Lung microvascular endothelial cell (primary cell): ENCODE measurements at regions not wholly inside any gene's neighbourhood (a gene's known extent, or its start where the extent isn't known, plus 50 kb on each side); places are given as distances from the start of the nearest gene placed in this dataset.

Experiments
- DNase-seq, 2 donors: peaks; one replicate each; pipeline versions ENCODE4 v3.0.0 to v3.0.0-alpha.2; 2010; ENCODE audit warnings: low read depth in 2 of 2

GRCh38 chr2:160869411-160869810, 290.8 kb upstream of the TANK start:
- DNase-seq, result peak in 1 of 2 donors; percentile 1

GRCh38 chr2:160870729-160871465, 289.3 kb upstream of the TANK start:
- no peak for DNase-seq

- DNase-seq, result no peak
Observed at GRCh38 chr2:160871953-160872352, 288.3 kb upstream of the TANK start.

GRCh38 chr2:160876029-160876428, 284.2 kb upstream of the TANK start:
- no peak for DNase-seq

- no peak for DNase-seq
Observed at GRCh38 chr2:160876765-160877164, 283.5 kb upstream of the TANK start.

- DNase-seq, result no peak
Observed at GRCh38 chr2:160878618-160879017, 281.6 kb upstream of the TANK start.

GRCh38 chr2:160882906-160883305, 277.3 kb upstream of the TANK start:
- DNase-seq, result no peak

- no peak for DNase-seq
Observed at GRCh38 chr2:160884056-160884455, 276.2 kb upstream of the TANK start.

- no peak for DNase-seq
Observed at GRCh38 chr2:160889439-160890170, 270.6 kb upstream of the TANK start.

- DNase-seq, result no peak
Observed at GRCh38 chr2:160890667-160891352, 269.4 kb upstream of the TANK start.

- DNase-seq, result no peak
Observed at GRCh38 chr2:160891353-160891740, 268.9 kb upstream of the TANK start.

- no peak for DNase-seq
Observed at GRCh38 chr2:160892204-160892603, 268.0 kb upstream of the TANK start.

- no peak for DNase-seq
Observed at GRCh38 chr2:160893581-160893980, 266.6 kb upstream of the TANK start.

- no peak for DNase-seq
Observed at GRCh38 chr2:160898581-160899307, 261.5 kb upstream of the TANK start.

- no peak for DNase-seq
Observed at GRCh38 chr2:160901613-160902012, 258.6 kb upstream of the TANK start.

GRCh38 chr2:160905862-160906261, 254.4 kb upstream of the TANK start:
- peak in 1 of 2 donors; percentile 76 for DNase-seq

- DNase-seq, result peak in 1 of 2 donors; percentile 41
Observed at GRCh38 chr2:160906878-160907277, 253.3 kb upstream of the TANK start.

GRCh38 chr2:160907738-160908137, 252.5 kb upstream of the TANK start:
- DNase-seq, result no peak

GRCh38 chr2:160908157-160908556, 252.1 kb upstream of the TANK start:
- no peak for DNase-seq

GRCh38 chr2:160909781-160910242, 250.4 kb upstream of the TANK start:
- DNase-seq, result peak in 1 of 2 donors; percentile 14

- peak; percentile 26 to 77 for DNase-seq
Observed at GRCh38 chr2:160910681-160911080, 249.5 kb upstream of the TANK start.

GRCh38 chr2:160911258-160911657, 249.0 kb upstream of the TANK start:
- peak; percentile 13 to 53 for DNase-seq
